ENCODE measurements at regions not wholly inside any gene's neighbourhood (a gene's known extent, or its start where the extent isn't known, plus 50 kb on each side); places are given as distances from the start of the nearest gene placed in this dataset.

GRCh38 chr16:58843675-58844074 is 109.6 kb upstream of the GOT2 start:
- TF ChIP-seq POLR2AphosphoS5 (IDR thresholded peaks at IDR 0.05; ENCODE audit: low read depth, low read length): no peak
- no peak for TF ChIP-seq FOXP2 (optimal IDR thresholded peaks at IDR 0.05; ENCODE audit: borderline replicate concordance, extremely low read depth, extremely low read length, insufficient read depth)
- no peak for TF ChIP-seq TAF1 (IDR thresholded peaks at IDR 0.05; ENCODE audit: borderline replicate concordance, insufficient read depth, low read length)
- TF ChIP-seq REST (IDR thresholded peaks at IDR 0.05; ENCODE audit: insufficient read depth in 1 of 2, low read depth in 2 of 2, low read length in 2 of 2): no peak
- no peak for TF ChIP-seq SIN3A (IDR thresholded peaks at IDR 0.05; ENCODE audit: borderline replicate concordance, insufficient read depth, low read length)

All from PFSK-1 (cell line).